HG03175 (cell line): ENCODE measurements at regions not wholly inside any gene's neighbourhood (a gene's known extent, or its start where the extent isn't known, plus 50 kb on each side); places are given as distances from the start of the nearest gene placed in this dataset.
"Not testable (repeated sequence)": the region's sequence is repeated elsewhere in the genome, so short reads cannot be mapped to it uniquely, and the experiment has no call there.

Experiments
- ATAC-seq: cut with Tn5 transposase; IDR thresholded peaks from one replicate; pipeline ENCODE4 v1.9.1; 2021; ENCODE audit warnings: mild to moderate bottlenecking, moderate library complexity; ENCODE audit not compliant: unreplicated experiment

DNA sequence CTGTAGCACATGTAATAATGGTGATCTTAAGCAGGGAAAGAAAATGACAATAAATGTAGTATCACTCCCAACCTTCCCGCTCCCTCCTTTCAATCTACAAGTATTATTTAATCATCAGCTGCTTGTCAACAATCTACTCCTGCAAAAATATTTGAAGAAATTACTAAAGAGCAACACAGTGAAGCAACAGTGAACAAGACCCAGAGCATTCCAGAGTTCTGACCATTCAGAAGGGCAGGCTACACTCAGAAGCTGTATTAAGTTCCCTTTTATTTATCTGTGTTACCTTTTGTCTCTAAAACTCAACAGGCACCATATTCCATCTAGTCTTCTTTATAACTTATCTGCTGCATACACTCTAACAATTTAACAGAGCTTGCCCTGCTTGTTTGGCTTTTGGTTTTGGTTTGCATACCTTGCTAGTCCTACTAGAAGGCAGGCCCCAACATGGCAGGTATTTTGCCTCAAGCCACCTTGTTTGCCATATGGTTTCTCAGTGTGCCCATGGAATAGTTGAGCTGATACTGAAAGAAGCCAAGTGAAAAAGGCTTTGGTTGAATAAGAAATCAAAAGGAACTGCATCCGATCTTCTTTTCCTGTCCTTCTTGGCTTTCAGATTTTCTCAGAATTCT, 253.9 kb downstream of the CEMIP2 start:
- no peak for ATAC-seq

DNA sequence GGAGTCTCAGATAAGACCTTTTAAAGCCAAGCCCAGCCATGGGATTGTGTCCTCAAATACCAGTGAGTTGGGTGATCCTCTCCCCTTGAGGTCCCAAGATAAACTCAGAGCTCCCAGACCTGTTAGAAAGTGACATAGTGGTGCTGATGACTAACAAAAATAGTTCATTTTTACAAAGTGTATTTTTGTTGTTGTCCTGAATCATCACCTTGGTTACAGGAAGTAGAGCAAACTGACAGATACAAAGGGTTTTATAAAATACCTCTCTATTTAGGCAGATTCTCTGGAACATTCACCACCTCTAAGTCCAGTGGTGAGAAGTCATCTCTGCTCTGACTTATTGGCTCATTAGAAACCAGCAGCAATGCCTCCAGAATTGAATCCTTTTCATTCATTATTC, 259.3 kb downstream of the CEMIP2 start:
- no peak for ATAC-seq

GRCh38 chr9:71508141-71508540, 260.2 kb downstream of the CEMIP2 start:
- not testable (repeated sequence) for ATAC-seq

GRCh38 chr9:71506821-71507220, 261.5 kb downstream of the CEMIP2 start:
- no peak for ATAC-seq

DNA sequence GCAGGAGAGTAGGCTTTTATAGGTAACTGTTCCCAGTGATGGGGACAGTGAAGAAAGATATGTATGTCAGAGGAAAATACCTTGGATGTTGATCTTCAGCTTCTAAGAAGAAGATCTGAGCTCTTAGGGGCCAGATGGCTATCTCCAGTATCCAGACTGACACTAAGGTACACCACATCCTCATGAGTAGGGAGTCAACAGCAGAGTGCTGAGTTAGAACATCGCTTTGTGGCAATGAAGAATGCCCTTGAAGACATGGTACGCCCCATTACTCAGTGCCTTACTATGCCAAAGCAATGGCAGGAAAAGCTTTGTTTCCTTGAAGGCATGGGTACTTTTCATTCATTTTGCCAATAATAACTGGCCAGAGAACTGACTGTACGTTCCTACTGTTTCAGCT, 263.7 kb downstream of the CEMIP2 start:
- ATAC-seq: no peak

GRCh38 chr9:71498691-71499090, 269.6 kb downstream of the CEMIP2 start:
- ATAC-seq: no peak

- peak; percentile 48 for ATAC-seq
Observed at GRCh38 chr9:71490810-71491209, 277.5 kb downstream of the CEMIP2 start.

DNA sequence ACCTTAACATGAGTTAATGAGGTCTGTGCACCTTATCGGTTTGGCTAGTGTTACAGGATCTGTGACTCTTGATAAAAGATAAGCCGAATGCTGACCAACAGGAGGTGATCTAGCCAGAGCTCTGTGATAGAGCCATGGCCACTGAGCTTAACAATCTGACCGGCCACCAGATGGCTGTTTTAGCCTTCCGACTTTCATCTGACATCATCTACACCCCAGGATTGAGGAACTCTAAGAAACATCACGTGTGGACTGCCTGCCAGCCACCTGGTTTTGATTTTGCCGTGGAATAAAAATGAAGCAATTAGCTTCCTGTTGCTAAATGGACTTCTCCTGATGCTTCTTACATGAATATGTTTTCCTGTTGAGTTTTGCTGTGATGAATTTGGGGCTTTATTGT, 281.3 kb downstream of the CEMIP2 start:
- no peak for ATAC-seq

DNA sequence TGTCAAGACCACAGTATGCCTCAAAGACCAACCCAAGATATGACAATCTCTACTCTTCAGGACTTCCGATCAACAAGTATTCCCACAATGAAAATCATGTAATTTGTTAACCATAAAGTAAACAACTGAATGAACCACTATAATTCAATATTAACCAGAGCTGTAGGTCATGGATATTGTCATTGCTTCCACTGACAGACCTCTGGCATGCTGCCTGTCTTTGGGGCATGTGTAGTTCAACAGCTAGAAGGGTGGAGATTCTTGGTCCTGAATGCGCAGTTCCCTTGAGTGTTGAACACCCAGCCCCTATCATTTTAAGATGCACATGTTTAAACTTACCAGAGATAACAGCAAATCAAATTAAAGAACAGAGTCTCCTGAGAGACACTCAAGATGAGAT, 283.0 kb downstream of the CEMIP2 start:
- no peak for ATAC-seq

DNA sequence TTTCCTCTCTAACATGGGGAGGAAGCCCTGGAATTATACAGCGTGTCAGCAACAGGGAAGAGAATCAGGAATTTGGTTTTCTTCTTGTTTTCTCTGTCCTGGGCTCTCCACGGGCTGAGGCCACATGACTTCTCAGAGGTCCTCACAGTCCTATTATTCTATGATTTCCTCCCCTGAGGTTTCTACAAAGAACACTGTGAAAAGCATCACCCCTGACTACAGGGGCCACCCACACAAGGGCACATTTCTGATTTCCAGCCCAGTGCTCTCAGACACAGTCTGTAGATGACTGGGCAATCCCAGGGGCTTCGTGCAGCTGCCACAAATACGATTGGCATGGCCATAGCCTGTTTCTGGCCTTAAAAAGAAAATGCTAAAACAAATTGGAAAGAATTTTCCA, 284.9 kb downstream of the CEMIP2 start:
- no peak for ATAC-seq

DNA sequence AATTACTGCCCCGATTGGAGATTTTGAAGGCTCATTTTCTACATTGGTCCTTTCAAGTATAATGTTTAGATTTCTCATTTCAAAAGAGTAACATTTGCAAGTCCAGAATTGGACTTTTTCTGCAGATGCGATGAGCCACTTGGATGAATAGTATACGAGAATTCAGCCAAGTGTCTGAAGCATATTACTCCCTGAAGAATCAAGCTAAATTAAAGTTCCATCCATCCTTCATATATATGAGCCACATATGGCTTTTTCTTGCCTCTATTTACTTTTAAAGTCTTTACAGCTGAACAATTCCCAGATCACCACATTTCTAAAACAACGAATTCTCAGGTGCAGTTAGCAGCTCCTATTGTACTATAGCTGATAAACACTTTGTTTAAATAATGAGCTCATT, 288.7 kb downstream of the CEMIP2 start:
- ATAC-seq: no peak

GRCh38 chr9:71472400-71472799, 295.9 kb downstream of the CEMIP2 start:
- ATAC-seq: no peak

DNA sequence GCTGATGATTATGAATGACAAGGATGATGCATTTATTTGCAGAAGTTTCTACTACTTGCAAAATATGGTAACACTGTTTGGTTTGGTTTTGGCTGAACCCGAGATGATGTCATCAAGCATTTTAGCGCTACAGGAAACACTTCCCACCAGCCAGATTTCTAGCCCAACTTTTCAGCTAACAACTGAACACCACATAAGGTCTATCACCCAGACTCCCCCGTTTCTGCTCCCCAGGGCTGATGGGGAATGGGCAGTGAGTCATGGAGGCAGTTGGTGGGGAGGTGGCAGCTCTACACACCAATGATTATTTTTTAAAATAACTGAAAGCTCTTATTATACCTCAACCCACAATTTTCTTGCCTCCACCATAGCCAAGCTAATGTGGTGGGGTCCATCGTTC, 302.9 kb downstream of the CEMIP2 start:
- ATAC-seq: no peak

- ATAC-seq: no peak
Observed at GRCh38 chr9:71459082-71459481, 309.2 kb downstream of the CEMIP2 start.

DNA sequence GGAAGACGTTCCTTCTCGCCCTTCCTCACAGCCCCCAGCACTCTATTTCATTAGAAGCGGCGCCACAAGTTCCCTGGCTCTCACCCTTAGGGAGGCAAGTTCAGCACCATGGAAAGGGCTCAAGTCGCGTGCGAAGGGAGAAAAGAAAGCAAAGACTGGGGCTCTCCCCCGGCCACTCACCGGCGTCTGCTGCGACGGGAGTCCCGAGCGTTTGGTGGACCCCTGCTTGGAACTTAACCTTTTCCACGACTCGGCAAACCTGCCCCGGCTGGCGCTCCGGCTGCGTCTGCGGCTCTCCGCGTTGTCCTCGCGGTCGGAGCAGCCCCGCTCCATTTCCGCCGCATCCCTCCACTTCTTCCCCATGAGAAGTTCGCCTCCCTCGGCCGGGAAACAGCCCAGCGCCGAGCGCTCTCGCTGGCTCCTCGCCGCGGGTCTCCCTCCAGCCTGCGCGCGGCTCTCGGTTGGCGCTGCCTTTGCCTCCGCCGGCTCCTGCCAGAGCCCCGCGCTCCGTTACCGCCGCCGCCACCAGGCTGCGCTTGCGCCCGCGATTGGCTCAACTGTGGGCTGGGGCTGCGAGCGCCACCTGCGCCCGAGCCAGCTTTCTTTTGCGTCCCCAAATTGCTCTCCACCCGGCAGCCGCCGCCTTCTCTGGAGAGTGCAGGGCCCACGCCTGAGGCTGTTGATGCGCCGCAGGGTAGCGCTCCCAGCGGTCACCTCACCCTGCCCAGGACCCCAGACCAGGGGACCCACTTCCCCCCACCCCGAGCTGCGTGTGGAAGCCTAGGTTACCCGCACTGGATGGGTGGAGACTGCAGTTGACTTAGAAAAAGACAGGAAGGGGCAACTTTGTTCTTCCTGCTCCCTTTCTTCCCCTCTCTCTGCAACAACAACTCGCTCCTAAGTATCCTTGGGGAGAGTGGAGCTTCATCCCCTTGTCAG, 321.6 kb downstream of the CEMIP2 start:
- peak; percentile 89 for ATAC-seq

- ATAC-seq: no peak
Observed at GRCh38 chr9:71446106-71446472, 322.2 kb downstream of the CEMIP2 start.

DNA sequence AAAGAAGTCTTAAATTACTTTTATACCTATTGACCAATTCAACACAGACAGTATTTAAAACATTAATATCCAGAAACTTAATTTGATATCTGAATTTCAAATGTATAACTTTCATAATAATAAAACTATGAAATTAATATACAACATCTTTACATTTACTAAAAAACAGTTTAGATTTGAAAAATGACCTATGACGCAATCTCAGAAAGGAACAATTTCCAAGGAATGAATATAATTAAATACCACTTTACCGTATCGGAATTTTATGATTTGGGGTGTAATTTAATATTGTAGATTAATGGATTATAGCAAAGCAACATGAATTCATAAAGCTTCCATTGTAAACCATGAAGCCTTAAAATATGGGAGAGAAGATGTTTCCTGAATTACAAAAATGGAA, 321.5 kb upstream of the TRPM3 start:
- ATAC-seq: no peak

- ATAC-seq: no peak
Observed at GRCh38 chr9:71441266-71441665, 319.8 kb upstream of the TRPM3 start.

DNA sequence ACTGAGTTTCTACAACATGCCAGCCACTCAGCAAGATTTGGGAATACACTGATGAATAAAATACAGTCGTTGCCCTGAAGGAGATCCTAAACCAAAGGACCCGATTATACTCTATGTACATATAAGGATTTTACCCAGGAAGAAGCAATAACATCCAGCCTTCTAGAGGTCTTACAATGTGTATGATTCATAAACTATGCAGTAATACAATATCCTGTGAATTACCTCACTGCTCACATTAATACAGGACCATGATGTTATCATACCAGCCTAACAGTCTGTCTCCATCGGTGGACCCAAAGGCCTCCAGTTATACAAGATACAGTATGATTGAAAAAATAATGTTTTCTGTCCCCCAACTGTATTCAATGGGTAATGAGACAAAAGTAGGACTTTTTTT, 310.5 kb upstream of the TRPM3 start:
- no peak for ATAC-seq

DNA sequence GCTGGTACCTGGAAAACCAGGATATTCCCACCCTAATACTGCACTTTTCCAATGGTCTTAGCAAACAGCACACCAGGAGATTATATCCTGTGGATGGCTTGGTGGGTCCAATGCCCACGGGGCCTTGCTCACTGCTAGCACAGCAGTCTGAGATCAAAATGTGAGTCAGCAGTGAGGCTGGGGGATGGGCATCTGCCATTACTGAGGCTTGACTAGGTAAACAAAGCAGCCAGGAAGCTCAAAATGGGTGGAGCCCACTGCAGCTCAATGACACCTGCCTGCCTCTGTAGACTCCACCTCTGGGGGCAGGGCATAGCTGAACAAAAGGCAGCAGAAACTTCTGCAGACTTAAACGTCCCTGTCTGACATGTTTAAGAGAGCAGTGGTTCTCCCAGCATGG, 285.9 kb upstream of the TRPM3 start:
- ATAC-seq: not testable (repeated sequence)

DNA sequence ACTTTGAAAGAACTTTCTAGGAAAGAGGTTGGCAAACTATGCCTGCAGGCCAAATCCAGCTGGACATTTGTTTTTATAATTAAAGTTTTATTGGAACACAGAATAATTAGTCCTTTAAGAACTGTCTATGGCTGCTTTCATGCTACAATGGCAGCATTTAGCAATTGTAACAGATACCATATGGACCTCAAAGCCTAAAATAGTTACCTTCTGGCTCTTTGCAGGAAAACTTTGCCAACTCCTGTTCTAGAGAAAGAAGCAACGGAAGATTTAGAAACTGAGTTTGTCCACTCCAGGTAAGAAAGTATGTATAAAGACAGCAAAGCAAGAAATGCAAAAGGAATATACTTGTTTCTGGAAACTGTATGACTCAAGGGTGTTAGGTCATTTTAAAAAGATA, 281.7 kb upstream of the TRPM3 start:
- ATAC-seq: no peak

DNA sequence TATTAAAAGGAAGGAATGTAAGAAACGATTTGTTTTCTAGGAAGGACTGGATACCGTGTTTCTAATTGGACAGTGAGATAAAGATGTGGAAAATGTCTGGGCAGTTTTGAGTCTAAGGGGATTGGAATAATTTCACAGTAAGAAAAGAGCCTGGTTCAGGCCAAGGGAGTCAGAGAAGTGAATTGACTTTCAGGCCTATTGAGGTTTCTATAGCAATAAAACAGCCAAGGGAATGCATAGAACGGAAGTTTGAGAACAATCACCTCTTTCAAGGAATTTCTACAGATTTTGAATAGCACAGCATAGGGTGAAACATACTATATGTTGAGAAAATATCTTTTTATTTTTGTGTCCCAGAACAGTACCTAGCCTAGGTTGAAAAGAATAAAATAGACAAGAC, 271.6 kb upstream of the TRPM3 start:
- no peak for ATAC-seq
